AG10803 (cell line): ENCODE measurements at regions not wholly inside any gene's neighbourhood (a gene's known extent, or its start where the extent isn't known, plus 50 kb on each side); places are given as distances from the start of the nearest gene placed in this dataset.

Source experiments
- DNase-seq: peaks from one replicate; pipeline ENCODE4 v3.0.0; 2010; ENCODE audit warnings: low read depth
- H3K4me3 ChIP-seq: 2 replicates; pipeline ENCODE4 v1.5.1; 2011; ENCODE audit warnings: mild to moderate bottlenecking, low read length, control low read depth
- CTCF ChIP-seq: conservative IDR thresholded peaks from 2 replicates; pipeline ENCODE4 v1.5.1; 2011; ENCODE audit warnings: mild to moderate bottlenecking, low read length, control low read depth, inconsistent platforms

GRCh38 chr1:214777364-214777763 is 174.4 kb downstream of the CENPF start:
- H3K4me3 ChIP-seq, result no peak overlapping the region
- no peak for TF ChIP-seq CTCF
- no peak for DNase-seq

- no peak for TF ChIP-seq CTCF
- no peak overlapping the region for H3K4me3 ChIP-seq
- DNase-seq, result peak; percentile 49
Observed at GRCh38 chr1:214791961-214792360, 189.0 kb downstream of the CENPF start.

- no peak for TF ChIP-seq CTCF
- no peak overlapping the region for H3K4me3 ChIP-seq
- no peak for DNase-seq
Observed at GRCh38 chr1:214792527-214793186, 189.7 kb downstream of the CENPF start.

GRCh38 chr1:214793708-214794107 is 190.7 kb downstream of the CENPF start:
- DNase-seq, result no peak
- no peak for TF ChIP-seq CTCF

GRCh38 chr1:214801191-214801590 is 198.2 kb downstream of the CENPF start:
- TF ChIP-seq CTCF, result no peak
- no peak overlapping the region for H3K4me3 ChIP-seq
- DNase-seq, result no peak

More at GRCh38 chr1:214793708-214794107, 190.7 kb downstream of the CENPF start:
- no peak overlapping the region for H3K4me3 ChIP-seq

- no peak overlapping the region for H3K4me3 ChIP-seq
- TF ChIP-seq CTCF, result peak; percentile 53
- DNase-seq, result peak; percentile 56
Observed at GRCh38 chr1:214808845-214809460, 206.0 kb downstream of the CENPF start.

GRCh38 chr1:214816603-214817002 is 213.6 kb downstream of the CENPF start:
- no peak overlapping the region for H3K4me3 ChIP-seq
- peak; percentile 14 for TF ChIP-seq CTCF
- no peak for DNase-seq
